C4-2B (cell line): ENCODE measurements at regions not wholly inside any gene's neighbourhood (a gene's known extent, or its start where the extent isn't known, plus 50 kb on each side); places are given as distances from the start of the nearest gene placed in this dataset.

Experiments used
- CTCF ChIP-seq: fragments of 450-650 bp; conservative IDR thresholded peaks from 2 replicates; pipeline ENCODE4 v1.5.1; 2017; ENCODE audit warnings: mild to moderate bottlenecking
- ZFX ChIP-seq: fragments of 450-650 bp; IDR thresholded peaks from 2 replicates; pipeline ENCODE4 v1.6.1; 2017

- TF ChIP-seq CTCF, result no peak
- TF ChIP-seq ZFX, result no peak
Observed at GRCh38 chr6:97656706-97657350, 373.8 kb upstream of the MMS22L start.
